Muscle of back (tissue), 3 donors: ENCODE measurements at regions not wholly inside any gene's neighbourhood (a gene's known extent, or its start where the extent isn't known, plus 50 kb on each side); places are given as distances from the start of the nearest gene placed in this dataset.

Experiments
- DNase-seq, 3 donors: peaks; one replicate each; pipeline versions ENCODE4 v3.0.0 to v3.0.0-alpha.2; 2013

DNA sequence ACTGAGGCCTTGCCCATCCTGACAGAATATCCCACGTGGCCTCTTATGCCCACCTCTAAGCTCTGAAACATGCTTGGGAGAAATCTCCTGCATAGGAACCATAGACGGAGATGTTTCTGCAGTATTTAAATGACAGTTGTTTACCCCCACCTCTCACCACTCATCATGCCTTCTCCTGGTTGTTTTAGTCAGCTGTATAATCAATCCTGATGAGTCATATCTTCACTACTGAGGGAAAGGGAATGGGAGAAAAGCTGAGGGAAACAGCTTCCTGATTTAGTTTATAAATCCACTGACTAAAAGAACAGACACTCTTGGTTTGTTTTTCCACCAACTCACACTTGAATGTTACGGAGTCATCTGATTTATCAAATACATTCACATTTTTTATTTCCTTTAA is 113.2 kb upstream of the TENT5A start:
- peak in 1 of 3 donors; percentile 43 for DNase-seq

DNA sequence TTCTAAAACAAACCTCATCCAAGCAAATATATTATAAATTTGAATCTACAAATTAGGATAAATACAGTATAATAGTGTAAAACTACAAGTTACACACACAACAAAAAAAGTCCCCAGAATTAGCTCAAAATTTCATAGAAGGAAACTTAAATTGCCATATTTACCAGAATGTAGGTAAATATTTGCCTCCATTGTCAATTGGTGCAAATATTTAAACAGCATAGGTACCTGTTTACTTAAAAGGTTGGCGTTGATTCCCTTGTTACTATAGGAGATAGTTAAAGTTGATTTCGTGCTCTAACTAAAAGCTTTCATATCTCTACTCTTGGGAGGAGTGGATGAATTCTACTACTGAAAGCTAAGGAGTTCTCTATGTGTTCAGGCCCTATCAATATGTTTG is 111.6 kb upstream of the TENT5A start:
- DNase-seq, result no peak

DNA sequence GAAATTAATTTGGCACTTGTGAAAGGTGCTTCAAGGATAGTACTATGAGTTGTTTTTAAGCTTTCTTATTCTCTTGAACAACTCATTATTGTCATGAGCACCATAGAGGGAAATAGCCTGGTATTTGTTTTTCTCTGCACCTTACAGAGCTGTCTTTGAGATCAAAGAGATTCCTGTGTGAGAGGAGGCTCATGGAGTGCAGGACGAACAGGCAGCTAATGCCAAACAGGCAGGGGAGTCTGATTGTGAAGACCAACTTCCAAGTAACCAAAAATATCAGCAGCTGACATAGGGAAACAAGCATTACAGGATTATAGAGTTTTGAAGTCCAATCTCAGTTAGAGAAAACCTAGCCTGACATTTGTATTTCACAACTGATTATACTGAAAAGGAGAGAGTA is 110.6 kb upstream of the TENT5A start:
- DNase-seq, result no peak

DNA sequence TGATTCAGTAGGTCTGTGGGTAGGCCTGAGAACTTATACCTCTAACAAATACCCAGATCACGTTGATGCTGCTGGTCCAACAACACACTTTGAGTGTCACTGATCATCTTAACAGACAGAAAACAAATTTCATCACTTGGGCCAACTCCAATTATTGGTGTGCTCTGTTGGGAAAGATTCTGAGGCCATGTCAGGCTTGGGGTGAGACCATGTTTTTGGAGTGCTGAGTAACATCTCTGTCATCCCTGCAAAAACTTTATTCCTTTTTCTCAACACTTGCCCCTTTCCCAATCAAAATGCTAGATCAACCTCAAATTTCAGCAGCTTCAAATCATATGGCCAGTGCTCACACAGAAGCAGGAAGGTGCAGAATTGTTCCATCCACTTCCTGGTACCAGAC is 108.8 kb upstream of the TENT5A start:
- no peak for DNase-seq

DNA sequence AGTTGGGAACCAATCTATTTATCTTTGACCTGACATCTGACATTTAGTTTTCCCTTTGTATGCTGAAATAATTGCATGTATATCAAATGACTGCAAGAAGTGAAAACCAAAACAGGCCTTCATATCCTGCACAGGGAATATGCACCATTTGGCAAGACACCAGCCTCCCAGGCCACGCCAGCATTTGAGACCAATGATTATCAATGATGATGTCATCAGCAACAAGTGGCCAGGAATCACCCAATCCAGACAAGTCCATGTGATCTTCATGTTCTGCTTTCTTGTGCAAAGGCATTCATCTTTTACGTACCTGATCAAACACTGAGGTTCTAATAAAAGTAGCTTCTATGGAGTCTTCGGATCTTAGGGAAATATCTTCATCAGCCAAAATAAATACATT is 107.4 kb upstream of the TENT5A start:
- peak in 2 of 3 donors; percentile 3 to 17 for DNase-seq

DNA sequence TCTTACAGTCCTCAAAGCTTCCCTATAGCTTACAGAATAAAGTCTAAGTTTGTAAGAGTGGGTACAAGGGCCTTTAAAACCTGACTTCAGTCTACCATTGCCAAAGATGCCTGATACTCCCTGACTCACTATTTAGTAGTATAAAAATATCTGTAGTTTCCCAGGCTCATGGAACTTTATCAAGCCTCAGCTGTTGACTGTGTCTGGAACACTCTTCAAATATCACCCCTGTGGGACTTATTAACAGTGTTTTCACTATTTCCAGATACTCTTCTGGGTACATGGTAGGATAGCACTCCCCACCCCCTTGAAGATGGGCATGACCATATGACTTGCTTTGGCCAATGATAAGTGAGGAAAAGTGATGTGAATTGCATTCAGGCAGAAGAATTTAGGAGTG is 105.3 kb upstream of the TENT5A start:
- no peak for DNase-seq

DNA sequence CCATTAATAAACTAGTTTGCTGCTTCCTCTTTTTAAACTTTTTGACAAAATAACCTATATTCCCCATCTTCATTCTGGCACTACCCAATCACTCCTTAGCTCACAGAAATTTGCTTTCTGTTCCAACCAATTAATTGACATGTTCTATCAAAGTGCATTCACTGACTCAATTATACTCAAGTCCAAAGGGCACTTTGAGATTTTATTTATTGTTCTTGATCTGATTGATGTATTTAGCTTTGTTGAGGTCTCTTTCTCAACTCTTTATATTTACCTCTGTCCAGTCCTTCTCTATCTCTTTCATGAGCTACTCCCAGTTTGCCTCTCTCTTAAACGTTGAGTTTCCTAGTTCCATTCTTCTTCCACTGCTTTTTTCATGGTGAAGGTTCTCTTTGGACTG is 104.4 kb upstream of the TENT5A start:
- DNase-seq, result no peak

DNA sequence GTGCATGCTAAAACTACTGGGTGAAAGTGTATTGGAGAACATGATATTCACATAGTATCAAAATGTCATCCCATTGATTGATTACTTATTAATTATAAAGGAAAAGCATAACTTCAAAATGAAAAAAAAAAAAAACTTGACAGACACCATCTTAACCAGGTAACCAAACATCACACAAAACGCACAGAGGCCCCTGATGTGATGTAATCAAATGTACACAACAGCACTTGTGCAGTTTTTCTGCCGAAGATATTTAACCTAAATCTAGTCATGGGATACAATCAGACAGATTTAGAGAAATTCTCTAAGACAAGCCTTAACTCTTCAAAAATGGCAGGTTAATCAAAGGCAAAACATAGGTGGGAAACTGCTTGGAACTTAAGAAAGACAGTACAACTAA is 102.0 kb upstream of the TENT5A start:
- no peak for DNase-seq

DNA sequence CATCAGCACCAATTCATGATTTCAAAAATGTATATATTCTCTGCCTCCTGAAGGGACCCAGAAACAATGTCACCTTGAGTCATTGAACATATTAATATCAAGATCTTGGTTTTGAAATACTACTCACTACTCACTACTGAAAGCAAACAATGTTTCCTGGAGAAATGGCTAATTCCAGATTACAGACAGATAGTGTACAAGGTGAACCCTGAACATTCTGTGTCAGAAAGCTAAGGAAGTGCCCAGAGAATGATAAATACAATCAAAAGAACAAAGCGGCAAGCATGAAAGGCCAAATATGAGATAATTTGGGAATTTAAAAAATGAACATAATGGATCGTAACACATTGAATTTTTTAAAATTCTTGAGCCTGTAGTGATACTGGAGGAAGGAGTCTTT is 101.5 kb upstream of the TENT5A start:
- DNase-seq, result no peak

DNA sequence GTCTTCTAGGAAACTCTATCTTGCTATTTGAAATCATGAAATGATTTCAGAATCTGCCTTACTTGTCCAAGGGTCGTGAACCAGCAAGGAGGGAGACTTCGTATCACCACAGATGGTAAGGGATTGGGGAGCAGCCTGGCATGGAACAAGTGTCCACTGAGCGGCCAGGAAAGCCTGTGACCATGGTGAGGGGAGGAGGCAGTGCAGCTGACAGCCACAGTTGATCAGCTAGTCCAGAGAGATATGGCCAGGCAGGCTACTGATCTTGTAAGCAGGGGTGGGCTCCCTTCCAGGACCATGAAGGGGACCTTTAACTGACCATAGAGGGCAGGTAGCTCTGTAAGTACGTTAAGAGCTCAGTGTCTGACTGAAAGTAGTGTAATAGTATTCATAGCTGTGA is 96.8 kb upstream of the TENT5A start:
- no peak for DNase-seq

DNA sequence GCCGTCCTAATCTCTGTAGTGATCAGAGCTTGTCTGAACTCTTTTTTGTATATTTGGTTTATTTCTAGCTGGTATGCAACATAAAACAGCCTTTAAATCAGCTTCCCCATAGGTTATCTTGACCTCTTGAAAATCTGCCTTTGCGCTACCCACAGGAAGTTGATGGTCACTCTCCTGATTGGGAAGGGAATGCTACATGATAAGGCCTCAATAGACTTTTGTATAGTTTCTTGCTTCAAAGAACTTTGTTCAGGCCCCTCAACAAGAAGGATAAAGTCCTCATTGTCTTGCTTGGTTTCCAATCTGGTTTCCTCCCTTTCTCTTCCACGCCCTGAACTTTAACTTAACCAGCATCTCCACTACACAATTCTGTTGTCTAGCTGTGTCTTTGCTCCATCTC is 95.4 kb upstream of the TENT5A start:
- no peak for DNase-seq

DNA sequence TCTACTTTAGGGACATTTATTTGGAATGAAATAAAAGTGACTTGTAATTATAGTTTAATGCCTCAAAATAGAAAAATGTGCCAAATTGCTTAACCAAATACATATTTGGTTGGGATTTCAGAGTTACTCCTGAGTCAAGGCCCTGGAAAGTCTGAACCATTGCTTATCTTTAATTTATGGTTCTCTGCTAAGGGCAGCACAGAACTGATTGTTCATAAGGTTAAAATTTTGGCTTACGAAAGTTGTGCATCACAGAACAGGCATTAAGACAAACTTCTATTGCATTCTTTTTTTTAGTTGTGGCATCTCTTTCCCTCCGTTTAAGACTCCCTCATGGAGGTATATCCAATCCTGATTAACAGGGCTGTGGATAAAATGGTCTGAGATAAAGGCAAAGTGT is 92.2 kb upstream of the TENT5A start:
- DNase-seq, result no peak

DNA sequence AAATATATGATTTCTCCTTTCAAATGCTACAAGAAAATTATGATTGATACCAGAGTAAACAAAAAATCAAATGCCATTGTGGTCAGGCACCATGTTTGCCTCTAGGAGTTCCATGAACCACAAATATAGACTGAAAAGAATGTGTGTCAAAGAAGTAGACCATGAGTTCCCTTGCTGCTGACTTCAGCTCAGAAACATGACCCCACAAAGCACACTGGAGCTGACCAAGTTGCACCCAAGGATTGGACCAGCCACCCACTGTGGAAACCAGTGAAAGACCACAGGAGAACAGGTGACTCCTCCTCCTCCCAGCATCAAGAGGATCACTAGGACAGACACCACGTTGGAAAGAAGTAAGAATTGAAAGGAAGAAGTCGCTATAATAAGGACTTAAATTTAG is 90.8 kb upstream of the TENT5A start:
- no peak for DNase-seq

DNA sequence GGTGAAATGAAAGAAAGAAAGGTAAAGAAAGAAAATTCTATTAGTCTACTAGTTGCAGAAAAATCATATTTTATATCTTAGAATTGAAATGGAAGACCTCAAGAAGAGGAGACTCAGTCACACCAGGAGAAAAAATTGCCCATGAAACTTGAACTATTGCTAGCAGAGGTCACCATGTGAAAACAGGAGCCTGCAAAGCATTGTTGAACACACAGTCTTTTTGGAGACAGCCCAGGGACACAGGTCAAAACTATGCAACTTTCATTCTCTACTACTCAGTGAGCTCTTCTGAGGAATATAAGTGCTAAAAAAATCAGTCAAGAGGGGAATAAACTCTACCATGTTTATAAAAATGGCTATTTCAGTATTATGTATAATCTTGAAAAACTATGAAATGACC is 89.8 kb upstream of the TENT5A start:
- DNase-seq, result no peak

DNA sequence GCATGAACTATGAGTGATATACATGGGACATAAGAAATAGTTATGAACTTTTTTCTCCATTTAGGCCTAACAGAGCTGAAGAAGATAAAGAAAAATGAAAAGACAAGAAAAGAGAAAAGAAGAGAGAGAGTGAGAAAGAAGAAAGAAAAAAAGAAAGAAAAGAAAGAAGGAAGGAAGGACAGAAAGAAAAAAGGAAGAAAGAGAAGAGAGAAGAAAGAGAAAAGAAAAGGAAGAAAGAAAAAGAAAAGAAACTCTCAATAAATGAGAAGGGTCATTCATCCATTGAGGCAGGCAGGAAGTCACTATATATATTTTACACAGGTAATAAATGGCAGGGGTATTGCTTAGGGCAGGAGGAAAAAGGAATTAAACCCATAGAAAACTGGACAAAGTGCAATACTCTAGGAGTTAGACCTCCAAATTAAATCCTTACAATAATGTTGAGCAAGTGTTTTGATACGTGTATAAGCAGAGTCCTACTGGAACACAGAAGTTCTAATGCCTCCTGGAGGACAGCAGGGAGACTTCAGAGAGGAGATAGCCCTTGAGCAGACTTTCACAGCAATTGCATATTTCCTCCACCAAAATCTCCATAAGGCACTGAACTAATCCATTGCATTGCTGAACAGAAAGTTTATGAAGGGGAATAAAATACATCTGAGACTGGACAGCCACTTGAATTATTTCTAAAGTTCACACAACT is 86.4 kb upstream of the TENT5A start:
- DNase-seq, result no peak

DNA sequence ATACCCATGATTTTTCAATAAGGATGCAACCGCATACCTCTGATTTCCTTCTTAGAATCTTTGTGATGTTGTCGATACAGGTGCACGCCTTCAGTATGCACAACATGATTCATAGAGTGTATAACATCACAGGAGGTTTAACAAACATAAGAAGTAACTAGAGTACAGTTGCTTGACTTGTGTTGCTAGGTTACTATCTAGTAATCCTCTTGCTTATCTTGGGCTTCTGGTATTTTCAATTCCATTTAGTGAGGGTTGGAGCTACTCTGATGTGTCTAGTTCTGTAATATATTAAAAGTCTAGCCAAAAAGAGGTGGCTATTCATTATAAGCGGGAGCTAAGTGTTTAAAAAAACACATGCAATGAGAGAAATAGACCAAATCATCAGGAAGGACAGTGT is 85.5 kb upstream of the TENT5A start:
- no peak for DNase-seq

DNA sequence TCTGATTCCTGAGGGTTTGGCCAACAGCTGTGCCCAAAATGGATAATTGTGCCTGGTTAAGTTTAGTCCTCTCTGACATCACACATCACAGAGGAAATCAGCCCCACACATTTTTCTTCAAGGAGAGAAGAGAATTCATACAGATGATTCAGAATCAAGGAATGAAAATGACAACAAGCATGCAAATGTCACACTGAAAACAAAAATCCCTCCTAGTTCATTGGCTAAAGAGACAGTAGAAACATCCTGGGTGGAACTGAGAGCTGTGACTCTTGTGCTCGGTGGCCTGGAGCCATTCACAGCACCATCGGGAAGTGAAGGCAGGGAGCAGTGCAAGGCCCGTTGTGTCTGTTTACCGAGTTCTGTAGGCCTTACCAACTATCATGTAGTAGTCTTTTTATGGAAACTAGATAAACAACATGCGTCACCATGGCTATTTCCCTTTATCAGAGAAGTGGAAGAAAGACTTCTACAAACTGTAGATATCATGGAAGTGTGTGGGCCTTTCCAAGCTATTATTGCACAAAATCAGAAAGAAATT is 81.7 kb upstream of the TENT5A start:
- peak in 1 of 3 donors; percentile 28 for DNase-seq

DNA sequence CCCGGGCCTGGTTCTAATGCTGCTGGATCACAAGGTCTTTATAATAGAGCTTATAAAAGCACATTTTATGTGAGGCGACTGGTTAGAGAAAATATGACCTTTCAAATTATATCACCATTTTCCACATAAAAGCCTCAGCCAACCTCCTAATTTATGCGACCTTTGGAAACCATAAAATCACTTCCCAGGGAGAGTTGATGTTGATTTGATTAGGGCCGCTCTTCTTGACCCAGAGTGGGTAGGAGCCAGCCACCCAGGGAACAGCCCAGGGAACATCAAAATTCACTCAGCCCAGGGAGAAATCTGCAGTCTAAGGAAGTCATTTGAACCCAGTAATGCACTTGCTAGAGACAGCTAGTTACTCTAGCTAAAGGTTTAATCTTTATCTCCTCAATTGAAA is 79.8 kb upstream of the TENT5A start:
- no peak for DNase-seq

DNA sequence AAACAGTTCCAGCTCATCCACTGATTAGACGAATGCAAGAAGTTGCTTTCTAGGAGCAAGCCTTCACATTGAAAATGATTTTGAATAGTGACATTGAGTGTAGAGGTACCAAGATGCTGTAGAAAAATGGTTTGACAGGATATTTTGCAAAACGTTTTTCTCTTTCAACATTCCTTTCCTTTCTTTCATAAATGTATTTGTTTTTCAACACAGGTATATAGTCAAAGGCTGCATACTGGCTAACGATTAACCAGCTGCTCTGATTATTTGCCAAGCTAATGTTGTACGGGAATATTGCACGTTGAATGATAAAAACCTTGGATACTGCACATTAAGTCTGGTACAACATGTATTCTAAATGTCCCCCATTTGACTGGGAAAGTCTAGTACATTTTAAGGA is 78.8 kb upstream of the TENT5A start:
- no peak for DNase-seq

DNA sequence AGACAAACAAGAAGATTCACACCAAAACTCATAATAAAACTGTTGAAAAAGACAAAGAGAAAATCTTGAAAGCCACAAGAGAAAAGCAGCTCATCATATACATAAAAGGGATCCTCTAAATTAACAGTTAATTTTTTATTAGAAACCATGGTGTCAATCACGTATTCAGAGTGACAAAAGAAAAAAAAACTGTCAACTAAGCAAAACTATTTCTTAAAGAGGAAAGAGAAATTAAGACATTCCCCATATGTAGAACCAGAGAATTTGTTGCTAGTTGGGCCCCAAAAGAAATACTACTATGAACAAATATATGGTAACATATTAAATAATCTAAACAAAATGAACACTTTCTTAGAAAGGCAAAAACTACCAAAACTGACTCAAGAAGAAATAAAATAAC is 74.3 kb upstream of the TENT5A start:
- no peak for DNase-seq

DNA sequence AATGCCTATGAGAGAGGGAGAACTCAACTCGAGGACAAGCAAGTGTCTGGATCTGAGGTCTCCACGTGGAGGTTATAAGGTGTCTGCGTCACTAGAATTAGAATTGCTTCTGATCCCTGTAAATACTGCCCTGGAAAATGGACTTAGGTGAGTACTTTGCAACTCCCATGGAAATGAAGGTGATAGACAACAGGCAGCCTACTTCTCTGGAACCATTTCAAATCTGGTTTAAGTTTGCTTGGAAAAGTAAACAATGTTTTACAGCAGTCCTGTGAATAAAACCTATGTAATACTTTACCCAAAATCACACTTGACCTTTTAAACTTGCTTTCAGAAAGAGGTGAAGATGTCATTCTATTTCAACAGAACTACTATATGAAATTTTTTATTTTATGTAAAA is 70.1 kb upstream of the TENT5A start:
- no peak for DNase-seq

DNA sequence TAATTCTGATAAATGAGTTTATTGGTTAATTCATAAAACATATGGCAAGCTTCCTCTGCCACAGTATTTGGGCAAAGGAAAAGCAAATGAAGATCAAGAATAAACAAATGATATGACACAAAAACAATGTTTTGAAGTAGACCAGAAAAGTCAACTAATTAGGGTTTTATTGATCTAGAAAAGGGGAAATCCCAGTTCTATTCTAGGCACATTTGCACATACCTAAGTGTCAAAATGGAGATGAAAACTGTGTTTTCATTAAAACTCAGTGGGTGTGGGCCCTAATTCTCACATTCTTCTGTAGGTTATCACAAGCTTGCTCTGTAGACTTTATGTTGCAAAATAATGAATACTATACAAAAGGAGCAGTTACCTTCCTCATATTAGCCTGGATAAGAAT is 69.0 kb upstream of the TENT5A start:
- DNase-seq, result no peak

DNA sequence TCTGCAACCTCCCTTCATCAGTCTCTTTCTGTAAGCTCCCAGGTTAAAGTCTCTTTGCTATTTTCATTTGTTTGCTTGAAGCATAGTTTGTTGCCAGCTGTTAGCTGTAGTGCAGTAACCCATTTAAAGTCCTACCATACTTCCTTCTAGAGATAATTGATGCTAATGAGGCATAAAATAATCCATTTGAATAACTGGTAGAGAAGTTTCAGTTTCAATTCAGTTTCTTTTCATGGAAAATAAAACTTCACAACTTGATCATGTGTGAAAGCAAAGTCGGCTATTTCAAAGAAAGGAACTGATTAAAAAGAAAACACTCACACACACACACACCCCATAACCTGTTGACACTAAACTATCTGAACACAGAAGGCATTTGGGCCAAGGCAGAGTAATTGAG is 68.5 kb upstream of the TENT5A start:
- DNase-seq, result no peak

DNA sequence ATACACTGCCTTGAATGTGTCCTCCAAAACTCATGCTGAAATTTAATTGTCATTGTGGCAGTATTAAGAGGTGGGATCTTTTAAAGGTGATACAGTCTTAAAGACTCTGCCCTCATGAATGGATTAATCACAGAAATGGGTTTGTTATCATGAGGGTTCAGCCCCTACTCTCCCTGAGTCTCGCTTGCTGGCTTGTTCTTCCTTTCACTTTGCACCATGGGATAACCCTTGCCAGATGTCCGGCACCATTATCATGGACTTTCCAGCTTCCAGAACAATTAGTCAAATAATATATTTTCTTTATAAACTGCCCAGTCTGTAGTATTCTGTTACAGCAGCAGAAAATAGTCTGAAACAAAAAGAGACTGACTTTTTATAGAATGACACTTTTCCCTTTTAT is 67.9 kb upstream of the TENT5A start:
- no peak for DNase-seq
